K562 (cell line): ENCODE measurements at regions not wholly inside any gene's neighbourhood (a gene's known extent, or its start where the extent isn't known, plus 50 kb on each side); places are given as distances from the start of the nearest gene placed in this dataset.

Experiments used
- ATAC-seq: fragments of 200-7000 bp; cut with Tn5 transposase; 3 replicates; pipeline ENCODE4 v1.9.1; 2020; ENCODE audit warnings: moderate library complexity
- BruUV-seq: library from RNA; stranded (reverse); fragments of 400-500 nt; replicated peaks from 2 replicates; lab custom pipeline; 2021; lab: Mats Ljungman, UMichigan
- CTCF ChIA-PET: fragments of 300-600 bp; formaldehyde crosslinking; extraction: SDS; loops from one replicate; lab custom pipeline; 2021; ENCODE audit warnings: low intra/inter-chr PET ratio; lab: Yijun Ruan, JAX
- POLR2A ChIA-PET: fragments of 300-600, 350-650 bp; sonication (Branson Sonifier 250); formaldehyde crosslinking; extraction: SDS; loops from one replicate; lab custom pipeline; 2021; ENCODE audit warnings: antibody characterized with exemption, inconsistent platforms; lab: Yijun Ruan, JAX
- DNase-seq, 4 experiments: peaks; one replicate each; pipeline versions ENCODE4 v3.0.0 to v3.0.0-alpha.2; 2011 to 2018; ENCODE audit warnings: low spot score in 3 of 4, mixed read lengths in 3 of 4; ENCODE audit errors: extremely low read depth in 1 of 4
- FAIRE-seq: peaks from 2 replicates; lab custom pipeline; 2011; peaks lifted over from hg19 to GRCh38; lab: Jason Lieb, UNC
- H2AFZ ChIP-seq: 2 replicates; pipeline ENCODE4 v1.6.0; 2011; ENCODE audit warnings: low read depth, low read length, control low read depth, inconsistent platforms
- H3K27ac ChIP-seq: fragments of 200-600 bp; 3 replicates; pipeline ENCODE4 v1.8.0; 2011; ENCODE audit warnings: low read depth, mild to moderate bottlenecking, control low read depth, inconsistent platforms, low read length, moderate library complexity, mixed read lengths; ENCODE audit errors: extremely low read depth
- H3K27me3 ChIP-seq, 2 experiments: fragments of 300-600 bp in 1 of 2; 2 replicates in 1 of 2; 3 replicates in 1 of 2; pipeline versions ENCODE4 v1.6.0 to v1.8.0; 2011; ENCODE audit warnings: inconsistent platforms in 2 of 2, low read length in 2 of 2, mild to moderate bottlenecking in 1 of 2, mixed read lengths in 1 of 2, moderate library complexity in 1 of 2; ENCODE audit not compliant: control insufficient read depth in 2 of 2, insufficient read depth in 2 of 2
- H3K36me3 ChIP-seq: fragments of 300-600 bp; 3 replicates; pipeline ENCODE4 v1.8.0; 2011; ENCODE audit warnings: mild to moderate bottlenecking, low read length, inconsistent platforms; ENCODE audit not compliant: control insufficient read depth, insufficient read depth
- H3K4me1 ChIP-seq, 2 experiments: fragments of 200-600 bp in 1 of 2; replicated peaks in 1 of 2; 2 replicates in 1 of 2; 3 replicates in 1 of 2; pipeline versions ENCODE4 v1.5.1 to v1.8.0; 2011; ENCODE audit warnings: inconsistent platforms in 2 of 2, low read length in 2 of 2, mild to moderate bottlenecking in 1 of 2, mixed read lengths in 1 of 2, moderate library complexity in 1 of 2; ENCODE audit not compliant: control insufficient read depth in 2 of 2, insufficient read depth in 2 of 2
- H3K4me2 ChIP-seq: 2 replicates; pipeline ENCODE4 v1.6.1; 2011; ENCODE audit warnings: low read length, control low read depth, inconsistent platforms, mixed read lengths; ENCODE audit not compliant: insufficient read depth
- H3K4me3 ChIP-seq: fragments of 200-600 bp; sonication (generic), shearing (Covaris generic); 2 replicates; pipeline ENCODE4 v1.5.1; 2016; ENCODE audit warnings: control low read depth, inconsistent platforms
- H3K79me2 ChIP-seq: fragments of 200-600 bp; 3 replicates; pipeline ENCODE4 v1.8.0; 2011; ENCODE audit warnings: low read length, inconsistent platforms; ENCODE audit not compliant: control insufficient read depth, insufficient read depth
- H3K9ac ChIP-seq, 2 experiments: 2 replicates each; pipeline versions ENCODE4 v1.6.0 to v1.6.1; 2011; ENCODE audit warnings: low read depth in 2 of 2, low read length in 2 of 2, control low read depth in 1 of 2, inconsistent platforms in 1 of 2, mild to moderate bottlenecking in 1 of 2, mixed read lengths in 1 of 2; ENCODE audit not compliant: insufficient read depth in 1 of 2
- H3K9me1 ChIP-seq: one replicate; pipeline ENCODE4 v1.6.0; 2011; ENCODE audit warnings: inconsistent platforms, mild to moderate bottlenecking, low read length, moderate library complexity; ENCODE audit not compliant: control insufficient read depth, insufficient read depth
- H3K9me3 ChIP-seq: replicated peaks from 2 replicates; pipeline ENCODE4 v1.5.1; 2011; ENCODE audit warnings: low read depth, low read length, inconsistent platforms; ENCODE audit not compliant: control insufficient read depth, insufficient read depth
- H4K20me1 ChIP-seq: replicated peaks from 2 replicates; pipeline ENCODE4 v1.6.1; 2011; ENCODE audit warnings: low read length, inconsistent platforms, mixed read lengths; ENCODE audit not compliant: control insufficient read depth, insufficient read depth
- CBX1 ChIP-seq: sonication (generic); IDR thresholded peaks from 2 replicates; pipeline ENCODE4 v1.6.1; 2016; ENCODE audit warnings: antibody characterized with exemption, low read depth, mild to moderate bottlenecking
- EP400 ChIP-seq: fragments of 450-650 bp; IDR thresholded peaks from 2 replicates; pipeline ENCODE4 v1.6.1; 2017; ENCODE audit warnings: antibody characterized with exemption, mild to moderate bottlenecking, moderate library complexity
- GTF3C2 ChIP-seq: IDR thresholded peaks from 3 replicates; pipeline ENCODE4 v1.6.1; 2011; ENCODE audit warnings: borderline replicate concordance, mild to moderate bottlenecking, moderate library complexity; ENCODE audit not compliant: insufficient read length; ENCODE audit errors: extremely low read depth
- PCBP2 ChIP-seq: fragments of 200-400 bp; formaldehyde crosslinking; IDR thresholded peaks from 2 replicates; pipeline ENCODE4 v1.6.1; 2018; ENCODE audit warnings: low read length, low read depth, mild to moderate bottlenecking, moderate library complexity; ENCODE audit not compliant: poor library complexity, severe bottlenecking
- PREB ChIP-seq: sonication (generic); formaldehyde crosslinking; IDR thresholded peaks from 2 replicates; pipeline ENCODE4 v1.8.1; 2023; ENCODE audit warnings: mild to moderate bottlenecking, missing genetic modification reagents
- in situ Hi-C: fragments of 300-500 bp; cut with MboI; formaldehyde crosslinking; loops from 4 replicates; pipeline ENCODE4 v1.15.0; 2018; ENCODE audit warnings: inconsistent platforms, mixed read lengths
- intact Hi-C: fragments of 100-400 bp; cut with micrococcal nuclease; formaldehyde crosslinking; loops from 2 replicates; pipeline ENCODE4 v1.14.2; 2022
- TF ChIP-seq, protein P1 (sequence below), 3 experiments: IDR thresholded peaks in 2 of 3; conservative IDR thresholded peaks in 1 of 3; 2 replicates each; pipeline ENCODE4 v1.5.1; 2011 to 2012; ENCODE audit warnings: low read length in 3 of 3, mild to moderate bottlenecking in 3 of 3, control low read depth in 2 of 3, improper control_type of control experiment in 1 of 3, inconsistent platforms in 1 of 3, low read depth in 1 of 3, mixed read lengths in 1 of 3, moderate library complexity in 1 of 3; ENCODE audit not compliant: insufficient read depth in 2 of 3

DNA sequence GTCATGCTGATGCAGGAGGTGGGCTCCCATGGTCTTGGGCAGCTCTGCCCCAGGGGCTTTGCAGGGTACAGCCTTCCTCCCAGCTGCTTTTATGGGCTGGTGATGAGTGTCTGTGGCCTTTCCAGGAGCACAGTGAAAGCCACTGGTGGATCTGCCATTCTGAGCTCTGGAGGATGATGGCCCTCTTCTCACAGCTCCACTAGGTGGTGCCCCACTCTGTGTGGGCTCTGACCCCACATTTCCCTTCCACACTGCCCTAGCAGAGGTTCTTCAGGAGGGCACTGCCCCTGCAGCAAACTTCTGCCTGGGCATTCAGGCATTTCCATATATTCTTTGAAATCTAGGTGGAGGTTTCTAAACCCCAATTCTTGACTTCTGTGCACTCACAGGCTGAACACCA lies 1188.6 kb downstream of the MRPL39 start (continued):
- TF ChIP-seq, protein P1, sequence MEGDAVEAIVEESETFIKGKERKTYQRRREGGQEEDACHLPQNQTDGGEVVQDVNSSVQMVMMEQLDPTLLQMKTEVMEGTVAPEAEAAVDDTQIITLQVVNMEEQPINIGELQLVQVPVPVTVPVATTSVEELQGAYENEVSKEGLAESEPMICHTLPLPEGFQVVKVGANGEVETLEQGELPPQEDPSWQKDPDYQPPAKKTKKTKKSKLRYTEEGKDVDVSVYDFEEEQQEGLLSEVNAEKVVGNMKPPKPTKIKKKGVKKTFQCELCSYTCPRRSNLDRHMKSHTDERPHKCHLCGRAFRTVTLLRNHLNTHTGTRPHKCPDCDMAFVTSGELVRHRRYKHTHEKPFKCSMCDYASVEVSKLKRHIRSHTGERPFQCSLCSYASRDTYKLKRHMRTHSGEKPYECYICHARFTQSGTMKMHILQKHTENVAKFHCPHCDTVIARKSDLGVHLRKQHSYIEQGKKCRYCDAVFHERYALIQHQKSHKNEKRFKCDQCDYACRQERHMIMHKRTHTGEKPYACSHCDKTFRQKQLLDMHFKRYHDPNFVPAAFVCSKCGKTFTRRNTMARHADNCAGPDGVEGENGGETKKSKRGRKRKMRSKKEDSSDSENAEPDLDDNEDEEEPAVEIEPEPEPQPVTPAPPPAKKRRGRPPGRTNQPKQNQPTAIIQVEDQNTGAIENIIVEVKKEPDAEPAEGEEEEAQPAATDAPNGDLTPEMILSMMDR (IDR thresholded peaks at IDR 0.05 in 2 of 3, conservative IDR thresholded peaks at IDR 0.05 in 1 of 3; ENCODE audit: insufficient read depth in 2 of 3, low read depth in 1 of 3, low read length in 3 of 3), result no peak
- no peak for TF ChIP-seq GTF3C2
- TF ChIP-seq CBX1, result no peak
- TF ChIP-seq EP400, result no peak
- no peak for TF ChIP-seq PCBP2

- FAIRE-seq, result no peak
- H3K4me1 ChIP-seq, result no peaks in the 10 kb centered on the region
- in situ Hi-C loops, result no loop called here
- no peak for DNase-seq
- H3K79me2 ChIP-seq, result no peaks in the 10 kb centered on the region
- POLR2A ChIA-PET, result no interaction called here
- TF ChIP-seq PREB (CRISPR knock-in tag), result no peak
- H2AFZ ChIP-seq, result no peak overlapping the region
- no peaks in the 10 kb centered on the region for H3K9me1 ChIP-seq
- intact Hi-C loops, result no loop called here
- 0 out of 2 replicates have a peak, but pooled peaks cover 2% of the 10 kb centered on the region for H3K9me3 ChIP-seq
- H4K20me1 ChIP-seq, result no peaks in the 10 kb centered on the region
- no peak overlapping the region for H3K4me2 ChIP-seq
- BruUV-seq, result no TSS peak
- no peak overlapping the region for H3K4me3 ChIP-seq
- H3K27me3 ChIP-seq, result no peaks in the 10 kb centered on the region
- no peaks in the 10 kb centered on the region for H3K36me3 ChIP-seq
- no peak for ATAC-seq
- H3K27ac ChIP-seq, result no peak overlapping the region
- no peak overlapping the region for H3K9ac ChIP-seq
- CTCF ChIA-PET, result no interaction called here
These were observed 1195.9 kb downstream of the MRPL39 start for GRCh38 chr21:24411429-24411828.
